ENCODE measurements at regions not wholly inside any gene's neighbourhood (a gene's known extent, or its start where the extent isn't known, plus 50 kb on each side); places are given as distances from the start of the nearest gene placed in this dataset.

DNA sequence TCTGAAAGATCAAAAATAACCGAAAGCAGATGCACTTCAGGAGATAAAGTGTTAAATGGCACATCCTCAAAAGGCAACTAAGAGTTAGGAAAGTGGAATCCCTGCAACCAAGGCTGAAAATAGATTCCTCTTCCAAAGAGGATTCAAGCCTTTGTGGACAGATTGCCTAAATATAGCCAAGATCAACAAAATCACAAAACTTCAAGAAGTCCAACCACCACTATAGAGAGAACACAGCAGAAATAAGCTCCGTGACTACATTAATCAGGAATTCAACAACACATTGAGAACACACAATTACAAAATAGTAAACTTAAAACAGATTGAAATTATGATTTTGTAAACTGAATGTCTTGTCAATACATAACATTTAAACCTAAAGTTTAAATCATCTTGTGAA lies 165.7 kb downstream of the LNPK start:
- TF ChIP-seq CTCF (IDR thresholded peaks at IDR 0.05) (no peak), POLR2A (IDR thresholded peaks at IDR 0.05) (no peak)

Measured in testis (tissue), 2 donors.